ENCODE measurements at regions not wholly inside any gene's neighbourhood (a gene's known extent, or its start where the extent isn't known, plus 50 kb on each side); places are given as distances from the start of the nearest gene placed in this dataset.
"Not testable (repeated sequence)": the region's sequence is repeated elsewhere in the genome, so short reads cannot be mapped to it uniquely, and the experiment has no call there.

DNA sequence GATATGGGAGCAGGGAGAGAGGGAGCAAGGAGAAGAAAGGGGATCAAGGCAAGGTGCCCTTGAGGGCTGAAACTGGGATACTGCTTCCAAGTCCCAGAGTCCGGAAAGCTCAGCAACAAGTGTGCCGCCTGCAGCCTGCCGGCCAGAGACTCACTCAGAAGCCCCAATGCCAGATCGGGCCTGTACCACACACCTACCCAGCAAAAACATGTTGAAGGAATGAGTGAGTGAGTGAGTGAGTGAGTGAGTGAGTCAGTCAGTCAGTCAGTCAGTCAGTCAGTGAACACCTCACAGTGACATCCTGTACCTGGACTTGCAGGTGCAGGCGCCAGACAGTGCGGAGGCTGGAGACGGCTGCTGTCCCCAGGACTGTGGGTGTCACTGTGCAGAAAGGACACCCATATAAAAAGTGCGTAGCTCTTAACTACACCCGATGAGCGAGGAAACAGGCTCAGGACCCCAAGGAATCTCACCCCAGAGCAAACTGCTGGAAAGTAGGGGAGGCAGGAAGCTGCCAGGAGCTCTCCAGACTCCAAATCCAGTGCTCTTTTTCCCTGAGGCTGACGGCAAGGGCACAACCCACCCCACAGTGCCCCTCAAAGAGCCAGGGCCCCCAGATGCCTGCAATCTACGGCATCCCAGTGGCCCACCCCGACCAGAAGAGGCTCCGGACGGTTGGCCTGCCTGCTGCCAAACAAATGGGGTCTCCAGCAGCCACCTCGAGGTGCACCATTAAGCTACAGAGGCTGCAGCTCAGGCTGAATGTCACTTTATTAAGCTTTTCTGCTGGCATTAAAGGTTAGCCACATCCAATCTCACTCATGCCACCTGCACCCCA is 261.7 kb downstream of the NPHP4 start:
- no peak for DNase-seq

DNA sequence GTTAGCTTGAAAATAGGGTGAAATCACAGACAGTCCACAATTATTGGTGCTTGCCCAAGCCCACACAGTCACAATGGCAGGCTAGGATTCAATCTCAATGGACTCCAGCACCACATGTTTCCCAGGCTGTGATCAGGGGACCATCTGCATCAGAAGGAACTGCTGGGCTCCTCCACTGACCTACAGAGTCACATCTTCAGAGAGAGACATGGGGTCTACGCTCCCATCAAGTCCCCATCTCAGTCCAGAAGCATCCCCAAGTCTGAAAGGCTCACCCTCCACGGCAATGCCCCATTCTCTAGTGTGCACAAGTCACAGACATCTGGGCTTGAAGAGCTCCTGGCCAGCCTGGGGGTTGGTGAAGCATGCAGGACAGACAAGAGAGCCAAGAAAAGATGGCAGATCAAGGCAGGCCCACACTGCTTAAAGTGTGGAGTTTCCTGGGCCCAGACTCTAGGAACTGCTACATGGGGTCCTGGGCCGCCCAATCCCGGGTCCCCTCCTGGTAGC is 262.5 kb downstream of the NPHP4 start:
- DNase-seq: no peak

DNA sequence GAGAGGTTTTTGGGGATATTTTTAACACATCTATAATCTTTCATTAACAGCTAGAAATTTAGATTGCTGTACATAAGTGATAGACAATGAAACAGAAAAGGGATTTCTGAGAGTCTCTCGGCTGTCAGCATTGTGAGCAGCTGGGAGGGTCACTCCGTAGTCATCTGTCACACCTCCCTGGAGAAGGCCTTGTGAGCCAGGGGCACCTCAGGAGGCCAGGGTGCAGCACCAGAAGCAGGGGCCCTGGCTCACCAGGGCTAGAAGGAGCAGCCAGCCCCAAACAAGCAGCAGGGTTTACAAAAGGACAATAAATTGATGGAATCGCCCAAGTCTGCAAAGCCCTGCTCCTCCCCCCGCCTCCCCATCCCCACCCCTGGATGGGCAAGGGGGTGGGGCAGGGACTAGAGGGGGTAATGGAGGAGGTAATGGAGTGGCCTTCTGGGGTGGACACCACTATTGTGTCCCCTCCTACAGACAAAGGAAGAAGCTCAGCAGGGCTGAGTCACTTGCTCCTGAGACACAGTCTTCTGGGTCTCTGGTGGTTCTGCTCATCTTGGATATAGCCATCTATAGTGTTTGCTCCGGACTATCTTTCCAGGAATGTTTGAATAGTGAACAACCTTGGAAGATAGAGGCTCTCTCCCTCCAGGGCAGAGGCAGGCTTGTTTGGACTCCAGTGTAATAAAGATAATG is 263.4 kb downstream of the NPHP4 start:
- no peak for DNase-seq

DNA sequence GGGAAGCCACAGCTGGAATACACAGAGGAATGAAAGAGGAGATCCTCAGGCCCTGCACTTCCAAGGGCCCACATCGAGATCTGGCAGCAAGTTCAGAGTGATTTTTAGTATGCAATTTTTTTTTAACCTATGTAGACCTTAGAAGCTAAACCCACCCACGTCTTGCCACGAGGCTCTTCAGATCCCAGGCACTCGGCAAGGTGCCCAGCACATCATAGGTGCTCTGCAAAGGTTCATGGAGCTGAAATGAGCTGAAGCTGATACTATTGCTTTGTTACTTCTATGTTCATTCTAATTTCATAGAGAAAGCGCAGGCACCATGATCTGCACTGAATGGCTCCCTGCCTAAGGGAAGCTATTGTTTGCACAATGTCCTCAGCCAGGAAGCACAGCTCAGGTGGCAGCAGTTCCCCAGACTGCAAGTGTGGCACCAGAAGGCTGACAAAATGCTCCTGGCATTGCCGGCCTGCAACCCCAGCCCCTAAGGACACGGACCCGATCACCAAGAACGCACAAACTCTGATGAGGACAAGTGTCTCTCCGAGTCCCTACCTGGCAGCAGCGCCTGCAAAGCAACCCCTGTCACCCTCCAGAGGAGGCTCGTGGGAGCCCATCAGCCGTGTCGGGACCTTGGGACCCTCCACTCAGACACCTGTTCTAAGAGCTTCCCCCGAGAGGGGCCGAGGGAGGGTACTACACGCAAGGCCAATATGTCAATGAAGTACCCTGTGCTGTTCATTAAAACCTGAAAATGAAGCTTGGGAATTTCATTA is 264.2 kb downstream of the NPHP4 start:
- DNase-seq: no peak

DNA sequence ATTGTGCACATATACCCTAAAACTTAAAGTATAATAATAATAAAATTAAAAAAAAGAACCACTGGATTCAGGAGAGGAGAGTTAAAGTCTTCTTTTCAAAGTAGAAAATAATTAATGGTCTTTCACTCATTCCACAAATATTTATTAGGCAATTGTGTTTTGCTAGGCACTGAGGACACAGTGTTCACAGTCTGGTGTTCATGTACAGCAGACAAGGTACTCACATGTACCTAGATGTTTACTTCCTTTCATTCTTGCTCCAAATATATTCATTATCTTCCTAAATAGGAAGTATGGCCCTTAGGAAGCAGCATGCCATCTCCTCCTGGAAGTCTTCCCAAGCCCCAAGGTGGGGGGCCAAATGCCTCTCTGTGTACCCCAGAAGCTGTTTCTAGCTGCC is 265.0 kb downstream of the NPHP4 start:
- DNase-seq: no peak

DNA sequence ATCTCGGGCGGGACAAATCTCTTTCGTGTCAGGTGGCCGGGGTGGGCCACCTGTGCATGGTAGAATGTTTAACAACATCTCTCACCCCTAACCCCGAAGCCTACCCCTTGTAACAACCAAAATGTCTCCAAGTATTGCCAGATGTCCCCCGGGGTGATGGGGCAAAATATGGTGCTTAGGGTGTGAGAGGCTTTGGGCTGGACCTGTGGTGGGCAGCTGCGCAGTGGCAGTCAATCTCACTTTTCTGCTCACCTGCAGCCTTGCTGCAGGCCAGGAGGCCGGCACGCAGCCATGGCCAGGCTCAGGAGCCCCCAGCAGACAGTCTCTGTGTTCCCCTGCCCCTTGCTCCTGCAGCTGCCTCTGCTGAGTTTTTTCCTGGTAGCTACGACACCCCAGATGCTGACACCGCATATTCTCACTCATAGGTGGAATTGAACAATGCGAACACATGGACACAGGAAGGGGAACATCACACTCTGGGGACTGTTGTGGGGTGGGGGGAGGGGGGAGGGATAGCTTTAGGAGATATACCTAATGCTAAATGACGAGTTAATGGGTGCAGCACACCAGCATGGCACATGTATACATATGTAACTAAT is 265.5 kb downstream of the NPHP4 start:
- not testable (repeated sequence) for DNase-seq

DNA sequence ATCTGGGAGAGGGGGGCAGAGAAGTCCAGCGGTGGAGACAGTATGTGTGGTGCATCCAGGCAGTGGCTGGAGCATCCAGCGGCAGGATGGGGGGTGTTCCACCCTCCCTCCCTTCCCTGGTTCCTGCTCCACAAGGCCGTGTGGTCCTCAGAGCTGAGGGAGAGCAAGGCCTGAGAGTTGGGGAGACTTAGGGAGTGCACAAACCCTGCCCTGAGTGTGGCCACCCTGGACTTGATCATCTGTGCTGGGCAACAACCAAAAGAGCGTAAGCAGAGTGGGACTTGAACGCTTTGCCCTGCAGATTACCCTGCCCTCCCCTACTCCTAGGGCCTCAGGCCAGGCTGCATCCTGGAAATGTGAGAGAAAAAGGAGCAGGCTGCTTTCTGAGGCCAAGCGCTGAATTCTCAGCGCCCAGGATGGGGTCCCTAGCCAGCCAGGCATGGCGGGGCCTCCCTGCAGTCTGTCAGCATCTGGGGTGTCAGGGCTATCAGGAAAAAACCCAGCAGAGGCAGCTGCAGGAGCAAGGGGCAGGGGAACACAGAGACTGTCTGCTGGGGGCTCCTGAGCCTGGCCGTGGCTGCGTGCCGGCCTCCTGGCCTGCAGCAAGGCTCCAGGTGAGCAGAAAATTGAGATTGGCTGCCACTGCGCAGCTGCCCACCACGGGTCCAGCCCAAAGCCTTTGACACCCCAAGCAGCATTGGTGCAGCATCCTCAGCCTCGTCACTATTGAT is 266.2 kb downstream of the NPHP4 start:
- DNase-seq: no peak

DNA sequence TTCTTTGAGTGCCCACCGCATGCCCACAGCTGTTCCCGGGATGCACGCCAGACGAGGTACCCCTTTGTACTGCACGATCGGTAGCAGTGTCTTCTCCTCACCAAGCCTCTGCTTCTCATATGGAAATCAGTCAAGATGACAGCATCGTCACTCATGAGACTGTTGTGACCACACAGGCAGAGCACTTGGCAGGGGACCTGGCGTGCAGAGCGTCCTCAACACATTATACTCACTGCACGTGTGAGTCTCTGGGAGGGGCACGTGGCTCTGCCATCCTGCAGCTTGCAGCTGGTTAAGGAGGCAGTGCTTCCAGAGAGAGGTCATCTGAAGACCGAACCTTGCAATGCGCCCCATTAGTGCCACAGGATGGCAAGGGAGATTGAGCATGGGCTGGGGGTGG is 266.8 kb downstream of the NPHP4 start:
- DNase-seq: no peak

DNA sequence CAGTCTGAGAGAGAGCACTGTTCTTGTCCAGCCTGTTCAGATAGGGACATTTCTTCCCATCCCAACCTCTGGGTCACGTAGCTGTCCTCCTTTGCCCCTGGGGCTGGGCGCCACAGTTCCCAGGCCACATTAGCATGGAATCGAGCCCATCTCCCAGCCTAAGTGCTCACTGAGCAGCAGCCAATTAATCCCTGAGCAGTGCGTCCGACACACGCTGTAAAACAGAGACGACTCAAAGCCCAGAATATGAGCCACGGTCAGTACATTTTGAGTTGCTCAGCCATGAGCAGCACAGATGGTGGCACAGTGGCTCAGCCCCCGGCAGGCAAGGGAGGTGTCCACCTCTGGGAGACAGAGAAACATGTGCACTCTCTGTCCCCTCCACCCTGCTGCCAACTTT is 267.4 kb downstream of the NPHP4 start:
- DNase-seq: no peak

DNA sequence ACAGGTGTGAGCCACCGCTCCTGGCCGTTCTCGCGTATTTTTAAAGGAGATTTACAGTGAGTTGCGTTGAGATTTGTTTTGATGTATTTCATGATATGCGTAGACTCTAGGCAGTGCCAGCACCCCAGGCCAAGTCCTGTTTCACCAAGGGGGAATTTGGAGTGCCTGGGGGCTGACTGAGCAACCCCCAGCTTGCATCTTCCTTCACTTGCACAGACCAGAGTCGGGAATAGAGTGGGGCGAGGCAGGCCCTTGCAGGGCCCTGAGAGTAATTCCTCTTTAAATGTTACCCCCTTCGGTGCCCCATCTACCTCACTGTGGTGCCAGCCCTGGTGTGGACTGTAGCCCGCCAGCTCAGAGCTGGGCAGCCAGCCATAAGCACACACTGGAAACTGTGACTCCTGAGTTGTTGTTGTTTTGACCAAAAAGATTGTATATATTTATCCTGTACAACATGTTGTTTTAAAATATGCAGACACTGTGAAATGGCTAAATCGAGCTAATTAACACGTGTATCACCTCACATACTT is 269.5 kb downstream of the NPHP4 start:
- no peak for DNase-seq

DNA sequence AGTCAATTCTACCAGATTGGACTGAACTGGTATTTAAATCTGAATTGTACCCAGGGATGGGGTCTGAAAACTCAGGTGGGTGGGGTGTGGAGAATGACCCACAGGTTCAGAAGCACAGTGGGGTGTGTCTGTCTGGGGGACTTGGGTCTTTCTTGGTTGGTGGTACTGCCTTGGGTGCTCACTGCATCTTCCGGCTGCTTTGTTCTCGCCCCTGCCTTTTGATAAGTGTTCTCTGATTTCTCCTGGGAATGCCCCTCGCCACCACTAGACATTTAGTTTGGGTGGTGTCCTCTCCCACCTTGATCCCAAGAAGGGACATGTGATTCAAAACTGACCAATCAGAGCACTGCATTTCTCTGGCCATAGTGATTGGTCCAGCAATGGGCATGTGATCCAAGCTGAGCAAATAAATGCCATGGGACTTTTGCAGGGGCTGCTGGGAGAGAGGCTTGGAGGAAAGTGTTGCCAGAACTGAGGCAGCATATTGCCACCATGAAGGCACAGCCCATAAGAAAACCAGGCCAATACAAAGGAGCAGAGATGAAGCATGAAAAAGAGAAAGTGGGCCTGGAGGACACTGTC is 270.5 kb downstream of the NPHP4 start:
- no peak for DNase-seq

DNA sequence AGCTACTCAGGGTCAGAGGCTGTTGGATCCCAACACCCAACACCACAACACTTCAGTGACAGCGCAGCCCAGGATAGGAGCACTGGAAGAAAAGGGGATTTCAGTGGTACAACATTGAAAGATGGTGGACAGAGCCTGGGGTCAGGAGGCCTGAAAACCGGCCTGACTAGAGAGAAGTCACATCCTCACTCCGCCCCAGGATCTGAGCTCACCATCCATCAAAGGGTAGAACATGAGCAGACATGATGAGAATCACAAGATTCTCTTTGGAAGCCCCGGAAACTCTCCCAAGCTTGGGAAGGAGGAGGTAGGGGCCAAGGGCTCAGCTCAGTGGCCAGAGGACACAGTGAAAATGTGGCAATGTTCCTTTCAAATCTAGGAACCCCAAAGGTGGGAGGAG is 271.3 kb downstream of the NPHP4 start:
- DNase-seq: no peak

DNA sequence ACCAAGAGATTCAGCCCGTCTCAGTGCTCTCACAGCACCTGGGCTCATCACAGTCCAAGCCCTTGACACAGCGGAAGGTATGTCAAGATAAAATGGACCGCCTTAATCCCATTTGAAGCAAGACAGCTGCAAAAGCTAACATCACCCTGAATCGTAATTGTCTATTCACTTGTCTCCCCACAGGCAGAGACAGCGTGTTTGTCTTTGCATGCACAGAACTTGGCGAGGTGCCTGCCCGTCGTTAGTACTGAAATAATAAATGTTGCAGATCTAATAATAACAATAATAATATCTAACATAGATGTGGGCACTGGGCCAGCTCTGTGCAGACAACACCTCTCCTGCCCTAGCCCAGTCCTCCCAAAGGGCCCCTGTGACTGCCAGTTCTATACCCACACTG is 271.7 kb downstream of the NPHP4 start:
- DNase-seq: no peak

DNA sequence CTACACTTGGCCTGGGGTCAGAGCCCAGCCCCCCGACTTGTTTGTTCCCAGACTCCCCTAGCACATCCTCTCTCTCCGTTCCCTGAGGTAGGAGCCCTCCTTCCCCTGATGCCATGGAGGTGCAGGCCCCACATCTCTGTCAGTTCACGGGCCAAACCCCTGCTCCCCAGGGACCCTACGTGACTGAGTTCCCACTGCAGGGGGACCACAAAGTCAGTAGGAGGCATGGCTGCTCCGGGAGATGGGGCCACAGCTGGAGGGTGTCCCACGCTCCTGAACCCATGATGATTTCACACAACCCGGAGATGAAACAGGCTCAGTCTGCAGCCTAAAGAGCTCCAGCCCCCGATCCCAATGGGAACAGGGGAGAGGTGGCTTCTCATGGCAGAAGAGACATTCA is 272.2 kb downstream of the NPHP4 start:
- DNase-seq: no peak

DNA sequence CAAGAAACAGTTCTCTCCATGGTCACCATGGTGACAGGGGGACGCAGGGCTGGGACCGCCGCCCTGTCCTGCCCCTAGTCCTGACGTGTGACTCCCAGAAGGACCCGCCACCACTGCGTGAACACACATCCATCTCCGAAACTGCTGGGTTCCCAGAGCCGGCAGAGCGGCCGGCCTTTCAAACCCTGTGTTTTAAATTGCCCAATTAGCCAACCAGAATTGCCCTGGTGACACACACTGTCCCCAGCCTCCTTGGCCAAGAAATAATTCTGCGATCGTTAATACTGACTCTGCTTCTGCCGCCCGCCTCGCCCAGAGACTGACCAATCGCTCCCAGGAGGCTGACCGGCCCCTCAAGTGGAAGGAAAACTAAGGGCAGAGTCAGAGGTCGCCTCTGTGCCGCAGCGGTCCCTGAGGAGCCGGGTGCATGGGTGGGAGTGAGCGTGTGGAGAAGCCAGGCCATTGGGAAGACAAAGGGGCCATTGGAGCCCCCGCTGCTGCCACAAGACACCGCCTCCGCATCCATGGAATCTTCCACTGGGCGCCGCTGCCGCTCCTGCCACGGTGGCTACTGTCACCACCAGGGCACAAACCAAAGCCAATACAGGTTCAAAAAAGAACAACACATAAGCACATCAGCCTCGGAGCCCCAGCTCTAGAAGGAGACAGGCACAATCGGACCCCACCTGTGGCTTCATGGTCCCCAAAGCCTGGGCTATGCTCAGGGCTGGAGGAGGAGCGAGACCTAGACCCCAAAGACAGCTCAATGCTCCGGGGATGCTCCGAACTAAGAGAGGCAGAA is 273.2 kb downstream of the NPHP4 start:
- no peak for DNase-seq

DNA sequence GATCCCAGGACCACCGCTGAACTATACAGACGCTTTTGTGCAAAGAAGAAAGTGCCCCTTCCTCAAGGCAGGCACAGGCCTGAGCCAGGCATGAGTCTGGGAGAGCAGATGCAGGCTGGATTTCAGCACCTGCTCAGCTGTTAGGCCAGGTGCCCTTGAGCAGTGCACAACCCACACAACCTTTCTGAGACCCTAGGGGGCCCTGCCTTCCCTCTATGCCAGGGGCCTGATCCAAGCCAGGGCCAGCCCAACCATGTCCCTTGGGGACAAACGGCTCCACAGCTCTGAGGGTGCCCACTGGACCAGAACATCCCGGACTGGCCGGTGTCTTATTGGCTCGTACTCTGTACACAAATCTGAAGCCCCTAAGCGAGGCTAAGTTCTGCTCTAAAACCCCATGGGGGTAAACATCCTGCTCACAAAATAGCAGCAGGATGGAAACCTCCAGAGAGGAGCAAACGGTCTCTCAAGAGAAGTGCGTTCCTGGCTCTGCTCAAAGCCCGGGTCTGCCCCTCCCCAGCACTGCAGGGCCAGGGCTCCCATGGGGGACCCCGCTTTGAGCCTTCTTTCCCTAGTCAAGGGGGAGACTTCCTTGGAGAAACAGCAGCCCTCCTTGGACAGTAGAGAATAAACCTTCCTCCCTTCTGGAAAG is 275.1 kb downstream of the NPHP4 start:
- DNase-seq: no peak

DNA sequence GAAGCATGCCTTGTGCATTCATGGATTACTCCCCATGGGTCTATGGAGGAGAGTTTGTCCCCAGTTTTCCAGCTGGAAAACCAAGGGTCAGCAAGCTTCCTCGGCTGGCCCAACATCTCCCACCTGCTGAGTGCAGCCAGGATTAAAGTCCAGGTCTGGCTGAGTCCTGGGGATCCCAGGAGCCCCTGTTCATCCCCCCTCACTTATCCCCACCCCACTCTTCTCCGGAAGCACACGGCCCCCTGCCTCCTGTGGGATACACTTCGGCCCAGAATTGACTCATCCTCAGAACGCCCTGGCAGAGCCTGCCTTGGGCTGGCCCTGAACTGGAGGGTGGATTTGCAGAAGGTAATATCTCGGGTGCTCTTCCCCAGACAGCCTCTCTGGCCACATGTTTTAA is 276.1 kb downstream of the NPHP4 start:
- DNase-seq: no peak

DNA sequence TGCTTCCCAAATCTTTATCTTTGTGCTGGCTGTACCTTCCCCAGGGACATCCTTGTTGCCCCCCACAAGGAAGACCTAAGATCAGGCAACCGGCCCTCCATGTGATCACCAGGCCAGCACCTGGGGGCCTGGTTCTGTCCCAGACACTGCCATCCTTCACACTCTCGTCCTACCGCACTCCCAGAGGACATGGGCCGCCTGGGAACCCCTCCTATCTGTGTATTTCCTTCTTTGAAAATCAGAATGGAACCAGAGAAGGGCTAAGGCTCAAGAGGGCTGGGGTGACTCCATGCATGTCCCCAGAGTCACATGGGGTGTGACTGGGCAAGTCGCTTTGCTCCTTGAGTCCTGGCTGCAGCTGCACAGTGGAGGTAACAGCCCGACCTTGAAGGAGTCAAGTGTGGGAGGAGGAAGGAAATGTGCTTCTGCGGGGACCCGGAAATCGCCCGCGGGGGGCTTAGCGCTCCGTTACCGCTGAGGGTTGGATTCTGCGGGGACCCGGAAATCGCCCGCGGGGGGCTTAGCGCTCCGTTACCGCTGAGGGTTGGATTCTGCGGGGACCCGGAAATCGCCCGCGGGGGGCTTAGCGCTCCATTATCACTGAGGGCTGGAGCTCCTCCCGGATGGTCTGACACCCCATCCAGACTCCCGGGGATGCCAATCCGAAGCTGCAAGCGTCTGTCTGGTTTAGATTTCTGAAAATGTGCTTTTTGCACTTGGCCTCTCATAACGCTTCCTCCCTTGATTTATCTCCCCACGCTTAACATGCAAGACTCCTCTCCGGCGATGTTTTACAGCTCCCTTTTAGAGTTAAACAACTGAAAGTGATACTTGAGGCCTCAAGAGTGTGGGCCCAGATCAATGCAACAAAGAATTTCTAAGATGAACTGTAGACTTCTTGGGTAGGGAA is 278.9 kb downstream of the NPHP4 start:
- DNase-seq: no peak

DNA sequence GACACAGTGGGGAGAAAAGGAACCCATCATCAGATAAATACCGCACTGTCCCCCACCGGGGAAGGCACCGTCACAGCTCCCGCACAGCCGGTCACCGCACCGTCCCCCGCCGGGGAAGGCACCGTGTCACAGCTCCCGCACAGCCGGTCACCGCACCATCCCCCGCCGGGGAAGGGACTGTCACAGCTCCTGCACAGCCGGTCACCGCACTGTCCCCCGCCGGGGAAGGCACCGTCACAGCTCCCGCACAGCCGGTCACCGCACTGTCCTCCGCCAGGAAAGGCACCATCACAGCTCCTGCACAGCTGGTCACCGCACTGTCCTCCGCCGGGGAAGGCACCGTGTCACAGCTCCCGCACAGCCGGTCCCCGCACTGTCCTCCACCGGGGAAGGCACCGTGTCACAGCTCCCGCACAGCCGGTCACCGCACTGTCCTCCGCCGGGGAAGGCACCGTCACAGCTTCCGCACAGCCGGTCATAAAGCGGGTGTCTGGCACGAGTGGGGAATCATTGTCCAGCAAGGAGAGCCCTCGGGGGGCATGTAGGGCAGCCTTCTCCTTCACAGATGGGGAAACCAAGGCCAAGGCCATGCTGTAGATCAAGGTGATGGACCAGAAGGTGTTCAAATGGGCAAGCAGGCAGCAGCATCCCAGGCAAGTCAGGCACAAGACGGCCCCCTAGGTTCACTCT is 280.1 kb downstream of the NPHP4 start:
- DNase-seq: no peak

Measured in NCI-H510A (cell line).